SK-N-SH treated with all-trans-retinoic acid at 6 μM for 48 hours (cell line): ENCODE measurements at regions not wholly inside any gene's neighbourhood (a gene's known extent, or its start where the extent isn't known, plus 50 kb on each side); places are given as distances from the start of the nearest gene placed in this dataset.

ENCODE experiments used
- BACH2 ChIP-seq: fragments of 250-450 bp; sonication (Bioruptor Pico); IDR thresholded peaks from 2 replicates; pipeline ENCODE4 v1.9.0; 2021; ENCODE audit warnings: mild to moderate bottlenecking, borderline replicate concordance
- CSDC2 ChIP-seq: fragments of 250-450 bp; sonication (Bioruptor Pico); IDR thresholded peaks from 2 replicates; pipeline ENCODE4 v1.5.0; 2020; ENCODE audit warnings: mild to moderate bottlenecking, moderate library complexity
- SNAI2 ChIP-seq: fragments of 250-450 bp; sonication (Bioruptor Pico); IDR thresholded peaks from 2 replicates; pipeline ENCODE4 v1.5.0; 2020; ENCODE audit warnings: mild to moderate bottlenecking, moderate library complexity
- ZNF565 ChIP-seq: fragments of 450-650 bp; formaldehyde crosslinking; conservative IDR thresholded peaks from 2 replicates; pipeline ENCODE4 v1.5.0; 2020; ENCODE audit warnings: low read depth, mild to moderate bottlenecking, moderate library complexity
- ZNF8 ChIP-seq: fragments of 450-650 bp; formaldehyde crosslinking; IDR thresholded peaks from 2 replicates; pipeline ENCODE4 v1.5.0; 2020; ENCODE audit warnings: mild to moderate bottlenecking, moderate library complexity
- TF ChIP-seq, protein P1 (sequence below): fragments of 250-450 bp; sonication (Bioruptor Pico); IDR thresholded peaks from 2 replicates; pipeline ENCODE4 v1.5.1; 2020; ENCODE audit warnings: low read depth, mild to moderate bottlenecking, moderate library complexity
- TF ChIP-seq, protein P2 (sequence below): fragments of 250-450 bp; sonication (Bioruptor Pico); IDR thresholded peaks from 2 replicates; pipeline ENCODE4 v1.8.0; 2020; ENCODE audit warnings: mild to moderate bottlenecking, moderate library complexity, borderline replicate concordance
- TF ChIP-seq, protein P3 (sequence below): fragments of 250-450 bp; sonication (Bioruptor Pico); IDR thresholded peaks from 2 replicates; pipeline ENCODE4 v1.5.1; 2021; ENCODE audit warnings: mild to moderate bottlenecking, moderate library complexity

DNA sequence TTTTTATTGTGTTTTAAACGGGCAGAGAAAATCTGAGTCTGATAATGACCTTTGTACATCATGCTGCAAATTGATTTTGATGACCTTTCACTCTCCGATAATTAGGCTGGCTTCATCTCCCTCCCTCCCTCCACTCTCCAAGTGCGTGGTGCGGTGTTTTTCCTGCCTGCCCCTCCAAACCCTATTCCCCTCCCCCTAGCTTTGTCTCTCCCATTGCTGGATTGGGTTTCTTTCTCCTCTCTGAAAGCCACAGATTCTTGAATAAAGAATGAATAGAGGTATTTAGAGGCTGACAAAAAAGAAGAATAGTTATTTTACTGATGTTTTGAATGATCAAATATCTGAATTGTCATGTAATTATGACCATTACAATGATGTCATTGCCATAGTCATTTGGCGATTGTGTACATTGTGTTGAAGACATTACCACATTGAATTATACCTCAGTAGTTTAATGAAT lies 571.1 kb upstream of the ZNF608 start:
- TF ChIP-seq ZNF565 (CRISPR knock-in tag) (no peak), ZNF8 (no peak), BACH2 (CRISPR knock-in tag) (no peak), SNAI2 (CRISPR knock-in tag) (no peak), CSDC2 (CRISPR knock-in tag) (no peak)
- TF ChIP-seq, protein P1, sequence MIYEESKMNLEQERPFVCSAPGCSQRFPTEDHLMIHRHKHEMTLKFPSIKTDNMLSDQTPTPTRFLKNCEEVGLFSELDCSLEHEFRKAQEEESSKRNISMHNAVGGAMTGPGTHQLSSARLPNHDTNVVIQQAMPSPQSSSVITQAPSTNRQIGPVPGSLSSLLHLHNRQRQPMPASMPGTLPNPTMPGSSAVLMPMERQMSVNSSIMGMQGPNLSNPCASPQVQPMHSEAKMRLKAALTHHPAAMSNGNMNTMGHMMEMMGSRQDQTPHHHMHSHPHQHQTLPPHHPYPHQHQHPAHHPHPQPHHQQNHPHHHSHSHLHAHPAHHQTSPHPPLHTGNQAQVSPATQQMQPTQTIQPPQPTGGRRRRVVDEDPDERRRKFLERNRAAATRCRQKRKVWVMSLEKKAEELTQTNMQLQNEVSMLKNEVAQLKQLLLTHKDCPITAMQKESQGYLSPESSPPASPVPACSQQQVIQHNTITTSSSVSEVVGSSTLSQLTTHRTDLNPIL, result no peak
- TF ChIP-seq, protein P2, sequence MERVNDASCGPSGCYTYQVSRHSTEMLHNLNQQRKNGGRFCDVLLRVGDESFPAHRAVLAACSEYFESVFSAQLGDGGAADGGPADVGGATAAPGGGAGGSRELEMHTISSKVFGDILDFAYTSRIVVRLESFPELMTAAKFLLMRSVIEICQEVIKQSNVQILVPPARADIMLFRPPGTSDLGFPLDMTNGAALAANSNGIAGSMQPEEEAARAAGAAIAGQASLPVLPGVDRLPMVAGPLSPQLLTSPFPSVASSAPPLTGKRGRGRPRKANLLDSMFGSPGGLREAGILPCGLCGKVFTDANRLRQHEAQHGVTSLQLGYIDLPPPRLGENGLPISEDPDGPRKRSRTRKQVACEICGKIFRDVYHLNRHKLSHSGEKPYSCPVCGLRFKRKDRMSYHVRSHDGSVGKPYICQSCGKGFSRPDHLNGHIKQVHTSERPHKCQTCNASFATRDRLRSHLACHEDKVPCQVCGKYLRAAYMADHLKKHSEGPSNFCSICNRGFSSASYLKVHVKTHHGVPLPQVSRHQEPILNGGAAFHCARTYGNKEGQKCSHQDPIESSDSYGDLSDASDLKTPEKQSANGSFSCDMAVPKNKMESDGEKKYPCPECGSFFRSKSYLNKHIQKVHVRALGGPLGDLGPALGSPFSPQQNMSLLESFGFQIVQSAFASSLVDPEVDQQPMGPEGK (CRISPR knock-in tag), result no peak
- TF ChIP-seq, protein P3, sequence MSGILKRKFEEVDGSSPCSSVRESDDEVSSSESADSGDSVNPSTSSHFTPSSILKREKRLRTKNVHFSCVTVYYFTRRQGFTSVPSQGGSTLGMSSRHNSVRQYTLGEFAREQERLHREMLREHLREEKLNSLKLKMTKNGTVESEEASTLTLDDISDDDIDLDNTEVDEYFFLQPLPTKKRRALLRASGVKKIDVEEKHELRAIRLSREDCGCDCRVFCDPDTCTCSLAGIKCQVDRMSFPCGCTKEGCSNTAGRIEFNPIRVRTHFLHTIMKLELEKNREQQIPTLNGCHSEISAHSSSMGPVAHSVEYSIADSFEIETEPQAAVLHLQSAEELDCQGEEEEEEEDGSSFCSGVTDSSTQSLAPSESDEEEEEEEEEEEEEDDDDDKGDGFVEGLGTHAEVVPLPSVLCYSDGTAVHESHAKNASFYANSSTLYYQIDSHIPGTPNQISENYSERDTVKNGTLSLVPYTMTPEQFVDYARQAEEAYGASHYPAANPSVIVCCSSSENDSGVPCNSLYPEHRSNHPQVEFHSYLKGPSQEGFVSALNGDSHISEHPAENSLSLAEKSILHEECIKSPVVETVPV, result no peak
